ENCODE measurements at regions not wholly inside any gene's neighbourhood (a gene's known extent, or its start where the extent isn't known, plus 50 kb on each side); places are given as distances from the start of the nearest gene placed in this dataset.

- H3K36me3 Mint-ChIP-seq (ENCODE audit: low read depth) = no peaks in the 10 kb centered on the region
- no peaks in the 10 kb centered on the region for H3K9me3 ChIP-seq (ENCODE audit: control insufficient read depth, low read length)
- no peaks in the 10 kb centered on the region for H3K27me3 Mint-ChIP-seq (ENCODE audit: insufficient read depth)
- no peaks in the 10 kb centered on the region for H3K27me3 ChIP-seq (ENCODE audit: control insufficient read depth, insufficient read depth, low read length, poor library complexity, severe bottlenecking)
- 90% methylated on average over 4 of the region's 4 CpGs; no CpG with 5 or more reads in 1 of the 2 experiments for WGBS, 2 experiments (ENCODE audit: insufficient coverage in 1 of 2, insufficient read length in 1 of 2)
- no peak for DNase-seq
- no peak overlapping the region for H3K27ac ChIP-seq (ENCODE audit: low read depth, low read length)
- H3K4me3 Mint-ChIP-seq = no peak overlapping the region
- H3K36me3 ChIP-seq (ENCODE audit: control insufficient read depth, insufficient read depth, low read length) = no peaks in the 10 kb centered on the region
- no peak overlapping the region for H3K27ac Mint-ChIP-seq
- H3K4me1 Mint-ChIP-seq = no peaks in the 10 kb centered on the region
- TF ChIP-seq CTCF (conservative IDR thresholded peaks at IDR 0.05) = no peak
- no peaks in the 10 kb centered on the region for H3K4me1 ChIP-seq (ENCODE audit: control insufficient read depth, insufficient read depth, low read length)
- H3K9ac ChIP-seq (ENCODE audit: extremely low read depth, low read length, poor library complexity, severe bottlenecking) = no peak overlapping the region
- H3K4me3 ChIP-seq (ENCODE audit: low read length) = no peak overlapping the region
- no peaks in the 10 kb centered on the region for H3K9me3 Mint-ChIP-seq
These were observed 1321.5 kb upstream of the CELF4 start for GRCh38 chr18:38886861-38887670.

GRCh38 chr18:38886235-38886634 is 1320.6 kb upstream of the CELF4 start:
- Histone ChIP-seq H3K4me3 (ENCODE audit: low read length) (no peak overlapping the region), H3K9ac (ENCODE audit: extremely low read depth, low read length, poor library complexity, severe bottlenecking) (no peak overlapping the region), H3K9me3 (ENCODE audit: control insufficient read depth, low read length) (no peaks in the 10 kb centered on the region), H3K27me3 (ENCODE audit: control insufficient read depth, insufficient read depth, low read length, poor library complexity, severe bottlenecking) (no peaks in the 10 kb centered on the region), H3K36me3 (ENCODE audit: control insufficient read depth, insufficient read depth, low read length) (no peaks in the 10 kb centered on the region), H3K4me1 (ENCODE audit: control insufficient read depth, insufficient read depth, low read length) (no peaks in the 10 kb centered on the region), H3K27ac (ENCODE audit: low read depth, low read length) (no peak overlapping the region)
- Mint-ChIP-seq H3K9me3 (no peaks in the 10 kb centered on the region), H3K27me3 (ENCODE audit: insufficient read depth) (no peaks in the 10 kb centered on the region), H3K27ac (no peak overlapping the region), H3K4me3 (no peak overlapping the region), H3K36me3 (ENCODE audit: low read depth) (no peaks in the 10 kb centered on the region), H3K4me1 (no peaks in the 10 kb centered on the region)
- 95 to 100% methylated on average over 1 to 2 of the region's 2 CpGs for WGBS, 2 experiments (ENCODE audit: insufficient coverage in 1 of 2, insufficient read length in 1 of 2)
- no peak for DNase-seq
- no peak for TF ChIP-seq CTCF (conservative IDR thresholded peaks at IDR 0.05)

GRCh38 chr18:38884050-38884449 is 1318.5 kb upstream of the CELF4 start:
- Histone ChIP-seq H3K27ac (ENCODE audit: low read depth, low read length) (no peak overlapping the region), H3K9me3 (ENCODE audit: control insufficient read depth, low read length) (no peaks in the 10 kb centered on the region), H3K9ac (ENCODE audit: extremely low read depth, low read length, poor library complexity, severe bottlenecking) (no peak overlapping the region), H3K4me3 (ENCODE audit: low read length) (no peak overlapping the region), H3K36me3 (ENCODE audit: control insufficient read depth, insufficient read depth, low read length) (no peaks in the 10 kb centered on the region), H3K4me1 (ENCODE audit: control insufficient read depth, insufficient read depth, low read length) (no peaks in the 10 kb centered on the region), H3K27me3 (ENCODE audit: control insufficient read depth, insufficient read depth, low read length, poor library complexity, severe bottlenecking) (no peaks in the 10 kb centered on the region)
- no peaks in the 10 kb centered on the region for H3K36me3 Mint-ChIP-seq (ENCODE audit: low read depth)
- no peaks in the 10 kb centered on the region for H3K9me3 Mint-ChIP-seq
- no peaks in the 10 kb centered on the region for H3K27me3 Mint-ChIP-seq (ENCODE audit: insufficient read depth)
- peak; percentile 55 for DNase-seq
- peak; percentile 63 for TF ChIP-seq CTCF (conservative IDR thresholded peaks at IDR 0.05)
- 82% methylated on average over 2 of the region's 2 CpGs; no CpG with 5 or more reads in 1 of the 2 experiments for WGBS, 2 experiments (ENCODE audit: insufficient coverage in 1 of 2, insufficient read length in 1 of 2)
- no peaks in the 10 kb centered on the region for H3K4me1 Mint-ChIP-seq
- no peak overlapping the region for H3K4me3 Mint-ChIP-seq
- H3K27ac Mint-ChIP-seq = no peak overlapping the region

All from endodermal cell (in vitro differentiated cells).